Esophagus muscularis mucosa (tissue), 4 donors: ENCODE measurements at regions not wholly inside any gene's neighbourhood (a gene's known extent, or its start where the extent isn't known, plus 50 kb on each side); places are given as distances from the start of the nearest gene placed in this dataset.

Experiments
- DNase-seq: peaks from one replicate; pipeline ENCODE4 v3.0.0-alpha.2; 2017; ENCODE audit errors: extremely low spot score
- H3K27ac ChIP-seq, 4 donors: fragments of 200-600 bp; sonication (generic); replicated peaks in 1 of 4; 1 replicate in 3 of 4; 2 replicates in 1 of 4; pipeline ENCODE4 v1.5.1; 2016 to 2019; ENCODE audit warnings: mild to moderate bottlenecking in 1 of 4
- H3K27me3 ChIP-seq, 4 donors: fragments of 200-600 bp; sonication (generic); one replicate each; pipeline versions ENCODE4 v1.5.1 to v1.6.0; 2016 to 2019
- H3K36me3 ChIP-seq, 4 donors: fragments of 200-600 bp; sonication (generic); one replicate each; pipeline ENCODE4 v1.5.1; 2016 to 2019
- H3K4me1 ChIP-seq, 4 donors: fragments of 200-600 bp; sonication (generic); one replicate each; pipeline ENCODE4 v1.5.1; 2016 to 2019
- H3K4me3 ChIP-seq, 4 donors: fragments of 200-600 bp; sonication (generic); 1 replicate in 2 of 4; 2 replicates in 2 of 4; pipeline ENCODE4 v1.5.1; 2016 to 2019; ENCODE audit warnings: mild to moderate bottlenecking in 4 of 4, moderate library complexity in 1 of 4
- H3K9me3 ChIP-seq, 4 donors: fragments of 200-600 bp; sonication (generic); 1 replicate in 3 of 4; 2 replicates in 1 of 4; pipeline ENCODE4 v1.5.1; 2016 to 2019
- CTCF ChIP-seq, 3 experiments: fragments of 200-600 bp in 2 of 3; fragments of 450-650 bp in 1 of 3; sonication (generic) in 2 of 3; IDR thresholded peaks; one replicate each; pipeline ENCODE4 v1.5.1; 2017 to 2019; ENCODE audit warnings: antibody characterized with exemption in 3 of 3, mild to moderate bottlenecking in 2 of 3, moderate library complexity in 1 of 3
- EP300 ChIP-seq: sonication (generic); formaldehyde crosslinking; IDR thresholded peaks from one replicate; pipeline ENCODE4 v1.6.1; 2017; ENCODE audit warnings: antibody characterized with exemption
- POLR2A ChIP-seq: fragments of 450-650 bp; IDR thresholded peaks from one replicate; pipeline ENCODE4 v1.6.1; 2017; ENCODE audit warnings: antibody characterized with exemption, moderate library complexity, mild to moderate bottlenecking, low read depth
- POLR2AphosphoS5 ChIP-seq, 2 donors: sonication (generic); formaldehyde crosslinking; IDR thresholded peaks; one replicate each; pipeline ENCODE4 v1.6.1; 2017; ENCODE audit warnings: antibody characterized with exemption in 2 of 2
- WGBS: methylation state at CpG from one replicate; pipeline ENCODE4 v1.1.5; 2018; 5-methylcytosine and 5-hydroxymethylcytosine counted together
- intact Hi-C: fragments of 100-400 bp; cut with DNase I; formaldehyde crosslinking; loops from one replicate; pipeline ENCODE4 v1.15.1; 2023

GRCh38 chr5:85441853-85442252 lies 1057.2 kb upstream of the EDIL3 start:
- Histone ChIP-seq H3K27ac (no peak overlapping the region), H3K9me3 (no peaks in the 10 kb centered on the region), H3K4me3 (no peak overlapping the region), H3K27me3 (no peaks in the 10 kb centered on the region), H3K36me3 (no peaks in the 10 kb centered on the region), H3K4me1 (no peaks in the 10 kb centered on the region)
- WGBS = 86% methylated on average over 3 of the region's 3 CpGs
- DNase-seq = no peak
- intact Hi-C loops = no loop called here
- TF ChIP-seq CTCF (IDR thresholded peaks at IDR 0.05) = no peak
- no peak for TF ChIP-seq POLR2AphosphoS5 (IDR thresholded peaks at IDR 0.05)
- no peak for TF ChIP-seq POLR2A
- no peak for TF ChIP-seq EP300

- H3K27me3 ChIP-seq = no peaks in the 10 kb centered on the region
- no peak for TF ChIP-seq EP300
- no peak for TF ChIP-seq CTCF (IDR thresholded peaks at IDR 0.05)
- no peak for TF ChIP-seq POLR2A
- no peak for TF ChIP-seq POLR2AphosphoS5 (IDR thresholded peaks at IDR 0.05)
- no peak overlapping the region for H3K4me3 ChIP-seq
- H3K27ac ChIP-seq = no peak overlapping the region
- H3K36me3 ChIP-seq = no peaks in the 10 kb centered on the region
- H3K9me3 ChIP-seq = no peaks in the 10 kb centered on the region
- 72% methylated on average over 4 of the region's 4 CpGs for WGBS
- no peak for DNase-seq
- H3K4me1 ChIP-seq = no peaks in the 10 kb centered on the region
- intact Hi-C loops = no loop called here
Measured at GRCh38 chr5:85452322-85453025, 1067.8 kb upstream of the EDIL3 start.

GRCh38 chr5:85453026-85453349 lies 1068.3 kb upstream of the EDIL3 start:
- no peak for DNase-seq
- intact Hi-C loops = no loop called here

GRCh38 chr5:85458319-85458718 lies 1073.6 kb upstream of the EDIL3 start:
- intact Hi-C loops = no loop called here
- H3K9me3 ChIP-seq = no peaks in the 10 kb centered on the region
- peaks cover 0 to 8% (median 0%) of the 10 kb centered on the region in 4 donors for H3K4me1 ChIP-seq
- WGBS = 78% methylated on average over 2 of the region's 2 CpGs
- H3K27me3 ChIP-seq = no peaks in the 10 kb centered on the region
- H3K27ac ChIP-seq = no peak overlapping the region
- no peaks in the 10 kb centered on the region for H3K36me3 ChIP-seq
- TF ChIP-seq EP300 (no peak), POLR2A (no peak), CTCF (IDR thresholded peaks at IDR 0.05) (no peak), POLR2AphosphoS5 (IDR thresholded peaks at IDR 0.05) (no peak)
- DNase-seq = no peak
- H3K4me3 ChIP-seq = no peak overlapping the region

More at GRCh38 chr5:85453026-85453349, 1068.3 kb upstream of the EDIL3 start:
- TF ChIP-seq CTCF (IDR thresholded peaks at IDR 0.05) (no peak), POLR2AphosphoS5 (IDR thresholded peaks at IDR 0.05) (no peak), EP300 (no peak), POLR2A (no peak)
- no peaks in the 10 kb centered on the region for H3K9me3 ChIP-seq
- no peak overlapping the region for H3K27ac ChIP-seq
- no peak overlapping the region for H3K4me3 ChIP-seq
- H3K36me3 ChIP-seq = no peaks in the 10 kb centered on the region
- H3K4me1 ChIP-seq = no peaks in the 10 kb centered on the region
- no peaks in the 10 kb centered on the region for H3K27me3 ChIP-seq

- H3K27ac ChIP-seq = no peak overlapping the region
- DNase-seq = no peak
- no peak overlapping the region for H3K4me3 ChIP-seq
- H3K9me3 ChIP-seq = no peaks in the 10 kb centered on the region
- 68% methylated on average over 1 of the region's 1 CpG for WGBS
- intact Hi-C loops = no loop called here
- H3K4me1 ChIP-seq = peaks cover 0 to 9% (median 0%) of the 10 kb centered on the region in 4 donors
- no peaks in the 10 kb centered on the region for H3K36me3 ChIP-seq
- TF ChIP-seq POLR2AphosphoS5 (IDR thresholded peaks at IDR 0.05) (no peak), EP300 (no peak), POLR2A (no peak), CTCF (IDR thresholded peaks at IDR 0.05) (no peak)
- no peaks in the 10 kb centered on the region for H3K27me3 ChIP-seq
Measured at GRCh38 chr5:85462957-85463356, 1078.3 kb upstream of the EDIL3 start.
